ENCODE measurements at regions not wholly inside any gene's neighbourhood (a gene's known extent, or its start where the extent isn't known, plus 50 kb on each side); places are given as distances from the start of the nearest gene placed in this dataset.

DNA sequence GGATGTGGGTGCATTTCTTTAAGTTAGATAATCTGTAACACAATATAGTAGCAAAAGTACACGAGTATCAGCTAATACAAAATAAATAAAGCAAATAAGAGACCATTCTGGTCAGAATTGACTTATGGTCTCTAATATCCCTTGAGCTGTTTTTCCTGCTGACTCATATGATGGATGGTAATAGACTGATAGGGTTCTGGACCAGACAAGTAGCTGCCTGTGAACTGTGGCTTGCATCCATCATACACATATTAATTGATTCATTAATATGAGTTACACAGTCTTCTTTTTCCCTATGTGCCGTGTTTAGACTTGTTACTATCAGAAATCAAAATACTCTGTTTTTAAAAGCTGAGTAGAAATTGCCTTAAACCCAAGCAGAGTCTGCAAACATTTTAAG lies 762.8 kb downstream of the GATA3 start:
- in situ Hi-C loops (cut with MboI; ENCODE audit: low sequenced_read_pairs, unreplicated experiment): no loop called here
- DNase-seq (ENCODE audit: low spot score): no peak
- TF ChIP-seq, protein P1, sequence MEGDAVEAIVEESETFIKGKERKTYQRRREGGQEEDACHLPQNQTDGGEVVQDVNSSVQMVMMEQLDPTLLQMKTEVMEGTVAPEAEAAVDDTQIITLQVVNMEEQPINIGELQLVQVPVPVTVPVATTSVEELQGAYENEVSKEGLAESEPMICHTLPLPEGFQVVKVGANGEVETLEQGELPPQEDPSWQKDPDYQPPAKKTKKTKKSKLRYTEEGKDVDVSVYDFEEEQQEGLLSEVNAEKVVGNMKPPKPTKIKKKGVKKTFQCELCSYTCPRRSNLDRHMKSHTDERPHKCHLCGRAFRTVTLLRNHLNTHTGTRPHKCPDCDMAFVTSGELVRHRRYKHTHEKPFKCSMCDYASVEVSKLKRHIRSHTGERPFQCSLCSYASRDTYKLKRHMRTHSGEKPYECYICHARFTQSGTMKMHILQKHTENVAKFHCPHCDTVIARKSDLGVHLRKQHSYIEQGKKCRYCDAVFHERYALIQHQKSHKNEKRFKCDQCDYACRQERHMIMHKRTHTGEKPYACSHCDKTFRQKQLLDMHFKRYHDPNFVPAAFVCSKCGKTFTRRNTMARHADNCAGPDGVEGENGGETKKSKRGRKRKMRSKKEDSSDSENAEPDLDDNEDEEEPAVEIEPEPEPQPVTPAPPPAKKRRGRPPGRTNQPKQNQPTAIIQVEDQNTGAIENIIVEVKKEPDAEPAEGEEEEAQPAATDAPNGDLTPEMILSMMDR (IDR thresholded peaks at IDR 0.05; ENCODE audit: borderline replicate concordance, control extremely low read depth, extremely low read depth, insufficient read depth, missing control alignments): no peak

DNA sequence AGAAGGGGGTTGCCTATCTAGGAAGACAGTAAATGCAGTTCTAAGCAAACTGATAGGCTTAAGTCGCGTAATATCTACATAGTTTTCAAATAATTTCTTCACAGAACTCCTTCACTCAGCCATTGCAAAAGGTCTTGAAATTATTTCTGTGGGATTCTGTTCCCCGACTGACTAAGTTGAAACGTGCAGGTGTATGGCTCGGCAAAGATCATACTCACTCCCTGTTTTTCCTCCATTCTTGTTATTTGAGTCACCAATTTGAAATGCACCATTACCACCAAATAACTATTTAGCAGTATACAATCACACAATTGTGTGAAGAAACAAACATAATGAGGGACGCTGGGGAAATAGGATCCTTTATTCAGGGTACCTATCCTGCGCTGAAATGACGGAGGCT lies 771.1 kb downstream of the GATA3 start:
- DNase-seq (ENCODE audit: low spot score): no peak
- TF ChIP-seq, protein P1 (IDR thresholded peaks at IDR 0.05; ENCODE audit: borderline replicate concordance, control extremely low read depth, extremely low read depth, insufficient read depth, missing control alignments): no peak
- in situ Hi-C loops (cut with MboI; ENCODE audit: low sequenced_read_pairs, unreplicated experiment): no loop called here

DNA sequence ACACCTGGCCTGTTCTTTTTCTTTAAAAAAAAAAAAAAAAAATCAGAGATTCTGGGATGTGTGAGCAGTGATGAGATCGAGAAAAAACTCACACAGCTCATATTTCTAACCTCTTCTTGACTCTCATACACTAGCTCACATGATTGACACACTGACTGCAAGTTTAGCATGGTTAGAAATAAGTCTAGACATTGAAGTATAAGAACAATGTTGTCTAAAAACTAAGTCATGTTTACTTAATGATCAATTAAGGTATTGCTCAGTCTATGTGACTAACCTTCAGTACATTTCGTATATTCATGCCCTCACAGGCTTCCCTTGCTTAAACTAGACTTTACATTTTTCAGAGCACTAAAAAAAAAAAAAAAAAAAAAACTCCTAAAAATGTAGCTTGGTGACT lies 775.1 kb downstream of the GATA3 start:
- DNase-seq (ENCODE audit: low spot score): no peak
- TF ChIP-seq, protein P1 (IDR thresholded peaks at IDR 0.05; ENCODE audit: borderline replicate concordance, control extremely low read depth, extremely low read depth, insufficient read depth, missing control alignments): no peak
- in situ Hi-C loops (cut with MboI; ENCODE audit: low sequenced_read_pairs, unreplicated experiment): no loop called here

DNA sequence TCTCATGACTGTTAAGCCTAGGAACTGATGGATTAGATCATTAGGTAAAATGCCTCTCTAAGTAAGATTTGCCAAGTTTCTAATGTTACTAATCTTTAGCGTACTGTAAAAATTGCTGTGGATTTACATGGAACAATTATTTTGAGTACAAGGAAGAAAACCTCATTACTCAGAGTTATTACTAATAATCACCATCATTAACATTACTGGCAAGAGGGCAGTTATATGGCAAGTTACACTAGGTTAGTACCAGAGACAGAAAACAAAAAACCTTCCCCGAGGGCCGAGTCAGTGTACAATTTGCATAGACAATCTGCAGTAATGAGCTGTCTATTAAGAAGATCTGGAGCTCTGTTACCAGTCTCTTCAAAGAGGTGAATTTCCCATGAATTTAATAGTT lies 775.6 kb downstream of the GATA3 start:
- in situ Hi-C loops (cut with MboI; ENCODE audit: low sequenced_read_pairs, unreplicated experiment): no loop called here
- no peak for DNase-seq (ENCODE audit: low spot score)
- TF ChIP-seq, protein P1 (IDR thresholded peaks at IDR 0.05; ENCODE audit: borderline replicate concordance, control extremely low read depth, extremely low read depth, insufficient read depth, missing control alignments): no peak

DNA sequence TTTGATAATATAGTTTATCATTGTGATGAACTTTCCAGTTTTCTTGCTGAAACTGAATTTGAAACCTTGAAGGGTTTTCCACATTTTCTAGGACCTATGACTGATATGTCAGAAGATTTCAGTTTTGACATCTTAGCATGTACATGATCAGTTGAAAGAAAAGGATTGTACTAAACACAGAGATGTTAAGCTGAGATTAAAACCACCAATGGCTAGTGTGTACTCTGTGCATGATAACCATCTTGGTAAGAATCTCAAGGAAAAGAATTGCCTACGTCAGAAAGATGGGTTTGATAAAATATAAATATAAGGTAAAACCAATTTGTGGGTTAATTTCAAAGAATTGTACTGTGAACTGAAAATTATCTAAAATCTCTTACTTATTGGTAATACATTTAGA lies 776.4 kb downstream of the GATA3 start:
- no peak for DNase-seq (ENCODE audit: low spot score)
- TF ChIP-seq, protein P1 (IDR thresholded peaks at IDR 0.05; ENCODE audit: borderline replicate concordance, control extremely low read depth, extremely low read depth, insufficient read depth, missing control alignments): no peak
- in situ Hi-C loops (cut with MboI; ENCODE audit: low sequenced_read_pairs, unreplicated experiment): no loop called here

DNA sequence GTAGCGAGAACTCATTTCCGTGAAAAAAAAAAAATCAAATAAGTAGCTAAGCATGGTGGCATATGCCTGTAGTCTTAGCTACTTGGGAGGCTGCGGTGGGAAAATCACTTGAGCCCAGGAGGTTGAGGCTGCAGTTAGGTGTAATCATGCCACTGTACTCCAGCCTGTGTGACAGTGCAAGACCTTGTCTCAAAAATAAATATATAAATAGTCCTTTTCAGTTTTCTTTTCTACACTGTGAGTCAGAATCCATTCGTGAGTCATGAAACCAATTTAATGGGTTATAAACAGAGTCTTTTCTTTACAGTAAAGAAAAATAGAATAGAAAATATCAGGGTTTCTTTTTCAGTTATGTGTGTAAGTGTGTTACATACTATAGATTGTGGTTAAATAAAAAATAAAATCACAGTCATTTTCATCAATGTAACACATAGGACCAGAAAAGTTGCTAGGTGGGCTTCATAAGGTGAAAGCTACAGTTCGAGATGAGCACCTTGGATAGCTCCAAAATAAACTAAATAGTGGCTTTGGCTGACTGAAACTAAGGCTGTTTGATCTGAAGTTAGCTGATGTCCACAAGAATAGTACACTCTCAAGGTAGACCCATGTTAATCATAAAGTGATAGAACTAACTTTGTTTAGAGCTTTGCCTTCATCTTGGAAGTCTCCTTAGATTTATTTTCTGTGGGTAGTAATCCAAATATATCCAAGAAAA lies 781.1 kb downstream of the GATA3 start:
- TF ChIP-seq, protein P1 (IDR thresholded peaks at IDR 0.05; ENCODE audit: borderline replicate concordance, control extremely low read depth, extremely low read depth, insufficient read depth, missing control alignments): no peak
- in situ Hi-C loops (cut with MboI; ENCODE audit: low sequenced_read_pairs, unreplicated experiment): no loop called here
- no peak for DNase-seq (ENCODE audit: low spot score)
